PC-9 (cell line): ENCODE measurements at regions not wholly inside any gene's neighbourhood (a gene's known extent, or its start where the extent isn't known, plus 50 kb on each side); places are given as distances from the start of the nearest gene placed in this dataset.

Experiments
- BruUV-seq: library from RNA; stranded (reverse); fragments of 400-500 nt; replicated peaks from 2 replicates; lab custom pipeline; 2021; lab: Mats Ljungman, UMichigan
- CTCF ChIA-PET: fragments of 300-600 bp; sonication (Branson Sonifier 250); formaldehyde crosslinking; loops from one replicate; lab custom pipeline; 2022; ENCODE audit warnings: antibody characterized with exemption; lab: Charles Lee
- POLR2A ChIA-PET: fragments of 300-600 bp; sonication (Branson Sonifier 250); formaldehyde crosslinking; loops from one replicate; lab custom pipeline; 2022; ENCODE audit warnings: antibody characterized with exemption; ENCODE audit not compliant: unreplicated experiment; lab: Charles Lee
- DNase-seq, 2 experiments: peaks; one replicate each; pipeline versions ENCODE4 v3.0.0 to v3.0.0-alpha.2; 2015 to 2022; ENCODE audit warnings: mixed read lengths in 1 of 2
- H2AFZ ChIP-seq: fragments of 200-600 bp; sonication (generic); 2 replicates; pipeline ENCODE4 v1.8.1; 2017; ENCODE audit warnings: antibody characterized with exemption
- H3F3A ChIP-seq: fragments of 200-600 bp; sonication (generic); 2 replicates; pipeline ENCODE4 v1.8.1; 2017; ENCODE audit warnings: antibody characterized with exemption, mild to moderate bottlenecking, low read depth; ENCODE audit not compliant: insufficient read depth
- H3K27ac ChIP-seq: fragments of 200-600 bp; sonication (generic); 2 replicates; pipeline ENCODE4 v1.6.1; 2016; ENCODE audit warnings: mixed run types
- H3K27me3 ChIP-seq: fragments of 200-600 bp; sonication (generic); 2 replicates; pipeline ENCODE4 v1.6.1; 2016; ENCODE audit warnings: low read depth, mixed run types; ENCODE audit not compliant: insufficient read depth
- H3K36me3 ChIP-seq: fragments of 200-600 bp; sonication (generic); 2 replicates; pipeline ENCODE4 v1.6.1; 2016; ENCODE audit warnings: low read depth, mixed run types
- H3K4me1 ChIP-seq: fragments of 200-600 bp; sonication (generic); replicated peaks from 2 replicates; pipeline ENCODE4 v1.6.1; 2016; ENCODE audit warnings: mixed run types; ENCODE audit not compliant: insufficient read depth
- H3K4me2 ChIP-seq: fragments of 200-600 bp; sonication (generic); 2 replicates; pipeline ENCODE4 v1.6.1; 2017; ENCODE audit warnings: mixed run types
- H3K4me3 ChIP-seq: fragments of 200-600 bp; sonication (generic); 2 replicates; pipeline ENCODE4 v1.6.1; 2016; ENCODE audit warnings: mixed run types
- H3K79me2 ChIP-seq: fragments of 200-600 bp; sonication (generic); 2 replicates; pipeline ENCODE4 v1.6.1; 2017; ENCODE audit warnings: low read depth, mixed run types
- H3K9me2 ChIP-seq: fragments of 200-600 bp; sonication (generic); 2 replicates; pipeline ENCODE4 v1.8.1; 2017; ENCODE audit warnings: mild to moderate bottlenecking; ENCODE audit not compliant: insufficient read depth
- H3K9me3 ChIP-seq: fragments of 200-600 bp; sonication (generic); 2 replicates; pipeline ENCODE4 v1.8.1; 2016; ENCODE audit warnings: low read depth; ENCODE audit not compliant: insufficient read depth
- H4K20me1 ChIP-seq: fragments of 200-600 bp; sonication (generic); 2 replicates; pipeline ENCODE4 v1.8.1; 2017; ENCODE audit not compliant: insufficient read depth
- CTCF ChIP-seq: fragments of 200-600 bp; sonication (generic); conservative IDR thresholded peaks from 2 replicates; pipeline ENCODE4 v1.6.1; 2017; ENCODE audit warnings: mixed run types, antibody characterized with exemption, mild to moderate bottlenecking, moderate library complexity
- EZH2 ChIP-seq: fragments of 200-600 bp; sonication (generic); IDR thresholded peaks from 2 replicates; pipeline ENCODE4 v1.8.0; 2017; ENCODE audit warnings: antibody characterized with exemption, low read depth
- intact Hi-C: fragments of 100-400 bp; cut with micrococcal nuclease; formaldehyde crosslinking; loops from one replicate; pipeline ENCODE4 v1.10.0; 2022; ENCODE audit not compliant: unreplicated experiment

GRCh38 chr16:64771273-64771672 lies 350.6 kb downstream of the CDH11 start:
- Histone ChIP-seq H2AFZ (no peak overlapping the region), H3K36me3 (no peaks in the 10 kb centered on the region), H3K4me3 (no peak overlapping the region), H3K9me3 (no peaks in the 10 kb centered on the region), H3K4me2 (no peak overlapping the region), H3F3A (no peaks in the 10 kb centered on the region), H3K79me2 (no peaks in the 10 kb centered on the region), H3K27ac (no peak overlapping the region), H3K27me3 (no peaks in the 10 kb centered on the region), H3K4me1 (no peaks in the 10 kb centered on the region), H4K20me1 (no peaks in the 10 kb centered on the region), H3K9me2 (no peaks in the 10 kb centered on the region)
- no TSS peak for BruUV-seq
- TF ChIP-seq EZH2 (no peak), CTCF (no peak)
- CTCF ChIA-PET, result no interaction called here
- POLR2A ChIA-PET, result no interaction called here
- no peak for DNase-seq
- intact Hi-C loops, result no loop called here

- no peaks in the 10 kb centered on the region for H3K9me2 ChIP-seq
- no peak for DNase-seq
- no TSS peak for BruUV-seq
- no peak overlapping the region for H3K4me3 ChIP-seq
- intact Hi-C loops, result no loop called here
- H2AFZ ChIP-seq, result no peak overlapping the region
- no peaks in the 10 kb centered on the region for H3F3A ChIP-seq
- no peaks in the 10 kb centered on the region for H3K36me3 ChIP-seq
- H3K4me2 ChIP-seq, result no peak overlapping the region
- TF ChIP-seq EZH2 (no peak), CTCF (no peak)
- no peaks in the 10 kb centered on the region for H4K20me1 ChIP-seq
- H3K27me3 ChIP-seq, result peaks cover 10% of the 10 kb centered on the region
- ChIA-PET CTCF (no interaction called here), POLR2A (no interaction called here)
- H3K9me3 ChIP-seq, result no peaks in the 10 kb centered on the region
- no peaks in the 10 kb centered on the region for H3K4me1 ChIP-seq
- no peak overlapping the region for H3K27ac ChIP-seq
- H3K79me2 ChIP-seq, result no peaks in the 10 kb centered on the region
Observed at GRCh38 chr16:64762211-64762610, 359.7 kb downstream of the CDH11 start.

GRCh38 chr16:64754279-64754678 lies 367.6 kb downstream of the CDH11 start:
- TF ChIP-seq EZH2, result no peak
- no peak for TF ChIP-seq CTCF
- H3K27me3 ChIP-seq, result peaks cover 26% of the 10 kb centered on the region
- H2AFZ ChIP-seq, result no peak overlapping the region
- BruUV-seq, result no TSS peak
- no peaks in the 10 kb centered on the region; the same call in 1 of the 2 replicates for H3K9me3 ChIP-seq
- DNase-seq, result no peak
- ChIA-PET POLR2A (no interaction called here), CTCF (no interaction called here)
- no peaks in the 10 kb centered on the region for H3K36me3 ChIP-seq
- no peaks in the 10 kb centered on the region for H4K20me1 ChIP-seq
- H3K9me2 ChIP-seq, result no peaks in the 10 kb centered on the region
- H3K4me3 ChIP-seq, result no peak overlapping the region
- intact Hi-C loops, result no loop called here
- H3K4me2 ChIP-seq, result no peak overlapping the region
- H3K79me2 ChIP-seq, result no peaks in the 10 kb centered on the region
- H3F3A ChIP-seq, result no peaks in the 10 kb centered on the region
- no peak overlapping the region for H3K27ac ChIP-seq
- H3K4me1 ChIP-seq, result no peaks in the 10 kb centered on the region
